ENCODE measurements at regions not wholly inside any gene's neighbourhood (a gene's known extent, or its start where the extent isn't known, plus 50 kb on each side); places are given as distances from the start of the nearest gene placed in this dataset.

GRCh38 chr4:156536661-156537060 lies 434.9 kb downstream of the PDGFC start:
- H3K27me3 Mint-ChIP-seq (ENCODE audit: insufficient read depth, low read depth) = peaks cover 2% of the 10 kb centered on the region
- TF ChIP-seq CTCF (IDR thresholded peaks at IDR 0.05) (no peak), EZH2phosphoT487 (IDR thresholded peaks at IDR 0.05) (no peak), EZH2 (IDR thresholded peaks at IDR 0.05) (no peak)
- Histone ChIP-seq H3K4me1 (peaks cover 10% of the 10 kb centered on the region), H3K9me3 (ENCODE audit: low read depth) (no peaks in the 10 kb centered on the region), H3K4me2 (no peak overlapping the region), H3K79me2 (ENCODE audit: low read depth) (no peaks in the 10 kb centered on the region), H3K27me3 (no peaks in the 10 kb centered on the region), H3K36me3 (no peaks in the 10 kb centered on the region), H3F3A (ENCODE audit: low read depth) (no peaks in the 10 kb centered on the region), H3K27ac (no peak overlapping the region), H3K4me3 (no peak overlapping the region), H2AFZ (replicated peaks) (no peak overlapping the region), H3K9ac (no peak overlapping the region), H4K20me1 (ENCODE audit: low read depth) (no peaks in the 10 kb centered on the region)
- no peak for DNase-seq (ENCODE audit: low spot score)
- no peak overlapping the region for H3K27ac Mint-ChIP-seq
- no peaks in the 10 kb centered on the region for H3K36me3 Mint-ChIP-seq
- peaks cover 14% of the 10 kb centered on the region for H3K4me1 Mint-ChIP-seq
- no peak overlapping the region for H3K4me3 Mint-ChIP-seq
- H3K9me3 Mint-ChIP-seq = peaks cover 11% of the 10 kb centered on the region

- Histone ChIP-seq H3K27me3 (no peaks in the 10 kb centered on the region), H3K9ac (no peak overlapping the region)
- no peaks in the 10 kb centered on the region for H3K27me3 Mint-ChIP-seq (ENCODE audit: insufficient read depth, low read depth)
Observed at GRCh38 chr4:156534205-156534604, 437.4 kb downstream of the PDGFC start.

GRCh38 chr4:156528216-156528615 lies 443.4 kb downstream of the PDGFC start:
- Histone ChIP-seq H3K9me3 (ENCODE audit: low read depth) (no peaks in the 10 kb centered on the region), H3K27me3 (no peaks in the 10 kb centered on the region), H3K9ac (no peak overlapping the region), H3K4me1 (no peaks in the 10 kb centered on the region), H3K79me2 (ENCODE audit: low read depth) (no peaks in the 10 kb centered on the region), H3K27ac (no peak overlapping the region), H2AFZ (replicated peaks) (no peak overlapping the region), H4K20me1 (ENCODE audit: low read depth) (no peaks in the 10 kb centered on the region), H3F3A (ENCODE audit: low read depth) (no peaks in the 10 kb centered on the region), H3K4me2 (no peak overlapping the region), H3K4me3 (no peak overlapping the region), H3K36me3 (no peaks in the 10 kb centered on the region)
- H3K27ac Mint-ChIP-seq = no peak overlapping the region
- peaks cover under 1% of the 10 kb centered on the region for H3K9me3 Mint-ChIP-seq
- H3K4me1 Mint-ChIP-seq = no peaks in the 10 kb centered on the region
- H3K27me3 Mint-ChIP-seq (ENCODE audit: insufficient read depth, low read depth) = no peaks in the 10 kb centered on the region
- no peak overlapping the region for H3K4me3 Mint-ChIP-seq
- TF ChIP-seq CTCF (IDR thresholded peaks at IDR 0.05) = no peak
- TF ChIP-seq EZH2 (IDR thresholded peaks at IDR 0.05) = no peak
- no peak for TF ChIP-seq EZH2phosphoT487 (IDR thresholded peaks at IDR 0.05)
- no peaks in the 10 kb centered on the region for H3K36me3 Mint-ChIP-seq
- DNase-seq (ENCODE audit: low spot score) = no peak

More at GRCh38 chr4:156534205-156534604, 437.4 kb downstream of the PDGFC start:
- Histone ChIP-seq H3K27ac (no peak overlapping the region), H3K9me3 (ENCODE audit: low read depth) (no peaks in the 10 kb centered on the region), H2AFZ (replicated peaks) (no peak overlapping the region), H4K20me1 (ENCODE audit: low read depth) (no peaks in the 10 kb centered on the region), H3K4me2 (no peak overlapping the region), H3K36me3 (no peaks in the 10 kb centered on the region), H3K4me1 (peaks cover 10% of the 10 kb centered on the region), H3F3A (ENCODE audit: low read depth) (no peaks in the 10 kb centered on the region), H3K4me3 (no peak overlapping the region), H3K79me2 (ENCODE audit: low read depth) (no peaks in the 10 kb centered on the region)
- no peaks in the 10 kb centered on the region for H3K36me3 Mint-ChIP-seq
- DNase-seq (ENCODE audit: low spot score) = peak; percentile 13
- no peak overlapping the region for H3K27ac Mint-ChIP-seq
- peaks cover 11% of the 10 kb centered on the region for H3K9me3 Mint-ChIP-seq
- H3K4me1 Mint-ChIP-seq = peaks cover 14% of the 10 kb centered on the region
- H3K4me3 Mint-ChIP-seq = no peak overlapping the region
- peak; percentile 88 for TF ChIP-seq EZH2phosphoT487 (IDR thresholded peaks at IDR 0.05)
- no peak for TF ChIP-seq CTCF (IDR thresholded peaks at IDR 0.05)

All from neural progenitor cell (in vitro differentiated cells).